COLO668 (cell line): ENCODE measurements at regions not wholly inside any gene's neighbourhood (a gene's known extent, or its start where the extent isn't known, plus 50 kb on each side); places are given as distances from the start of the nearest gene placed in this dataset.
A peak's percentile ranks its signal among the peaks of the same experiment; 100 is the strongest.
"Not testable (repeated sequence)": the region's sequence is repeated elsewhere in the genome, so short reads cannot be mapped to it uniquely, and the experiment has no call there.

ENCODE experiments used
- DNase-seq: peaks from one replicate; lab custom pipeline; 2025; ENCODE audit not compliant: unreplicated experiment; lab: John Stamatoyannopoulos, UW

DNA sequence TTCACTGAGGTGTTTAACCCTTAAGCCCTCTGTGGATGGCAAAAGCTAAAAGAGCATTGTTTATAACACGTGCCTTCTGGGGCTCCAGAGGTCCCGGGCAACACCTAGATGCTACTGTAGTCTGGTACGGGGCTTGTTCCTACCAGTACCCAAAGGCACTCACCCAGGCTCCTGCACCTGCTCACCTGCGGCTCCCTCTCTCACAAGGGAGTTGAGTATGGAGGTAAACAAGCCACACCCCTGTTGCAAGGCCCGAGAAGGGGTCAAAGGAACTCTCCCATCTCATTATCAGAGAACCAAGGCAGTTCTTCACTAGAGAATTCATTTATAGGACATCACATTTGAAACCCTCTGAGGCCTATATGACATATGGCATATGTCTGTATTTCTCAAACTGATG lies 53.4 kb upstream of the IL6ST start:
- peak; percentile 63 for DNase-seq

DNA sequence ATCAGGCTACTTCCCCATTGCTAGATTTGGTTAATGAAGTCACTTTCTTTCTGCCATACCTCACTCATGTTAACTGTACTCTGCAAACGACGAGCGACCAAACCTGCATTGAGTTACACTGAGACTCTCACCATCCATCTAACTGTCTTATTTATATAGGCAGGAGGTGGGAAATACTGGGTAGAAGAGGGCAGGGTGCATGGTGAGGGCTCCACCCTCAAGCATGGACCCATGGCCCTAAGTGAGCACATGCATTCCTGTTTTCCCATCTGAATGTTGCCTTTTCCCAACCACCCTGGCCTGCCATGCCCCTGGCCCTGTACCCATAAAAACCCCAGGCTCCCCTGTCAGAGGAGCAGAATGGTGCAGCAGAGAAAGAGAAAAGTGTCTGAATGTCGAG lies 52.7 kb upstream of the IL6ST start:
- no peak for DNase-seq

DNA sequence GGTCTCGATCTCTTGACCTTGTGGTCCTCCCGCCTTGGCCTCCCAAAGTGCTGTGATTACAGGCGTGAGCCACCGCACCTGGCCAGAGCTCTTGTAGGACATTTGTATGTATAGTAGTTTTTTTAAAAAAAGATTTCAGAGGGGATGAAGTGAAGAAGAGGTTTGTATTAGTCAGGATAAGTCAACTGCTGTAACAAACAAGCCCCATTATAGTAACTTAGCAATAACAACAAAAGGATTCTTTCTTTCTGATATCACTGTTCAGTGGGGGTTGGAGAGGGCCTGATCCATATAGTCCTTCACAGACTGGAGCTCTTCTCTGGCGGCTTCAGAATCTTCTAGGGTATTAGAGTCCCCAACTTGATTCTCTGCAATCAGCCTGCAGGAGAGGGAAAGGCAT lies 50.7 kb upstream of the IL6ST start:
- DNase-seq = no peak

DNA sequence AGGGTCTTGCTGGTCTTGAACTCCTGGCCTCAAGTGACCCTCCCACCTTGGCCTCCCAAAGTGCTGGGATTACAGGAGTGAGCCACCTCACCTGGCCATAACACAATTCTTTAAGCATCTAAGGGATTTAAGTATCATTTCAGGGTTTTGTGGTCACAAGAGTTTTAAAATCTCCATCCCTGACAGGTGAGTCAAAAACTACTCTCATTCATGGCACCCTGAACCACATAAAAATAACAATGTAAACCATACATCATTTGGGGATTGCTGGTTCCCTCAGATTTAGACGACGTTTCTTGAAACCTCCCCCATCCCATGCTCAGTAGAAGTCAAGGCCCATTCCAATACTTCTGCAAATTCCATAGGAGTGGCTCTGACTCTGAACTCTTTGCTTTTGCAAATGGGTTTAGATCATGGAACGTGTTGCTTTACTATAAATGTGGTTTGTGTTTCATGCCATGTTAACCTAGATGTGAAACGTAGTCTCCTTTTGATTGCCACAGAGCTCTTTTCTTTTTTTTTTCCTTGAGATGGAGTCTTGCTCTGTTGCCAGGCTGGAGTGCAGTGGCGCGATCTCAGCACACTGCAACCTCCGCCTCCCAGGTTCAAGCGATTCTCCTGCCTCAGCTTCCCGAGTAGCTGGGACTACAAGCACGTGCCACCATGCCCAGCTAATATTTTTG lies 50.1 kb upstream of the IL6ST start:
- DNase-seq = not testable (repeated sequence)
